Loucy (cell line): ENCODE measurements at regions not wholly inside any gene's neighbourhood (a gene's known extent, or its start where the extent isn't known, plus 50 kb on each side); places are given as distances from the start of the nearest gene placed in this dataset.

Experiments used
- CTCF ChIP-seq: fragments of 200-600 bp; sonication (generic); conservative IDR thresholded peaks from 2 replicates; pipeline ENCODE4 v1.5.1; 2014; ENCODE audit warnings: mild to moderate bottlenecking, antibody characterized with exemption, low read length
- EZH2phosphoT487 ChIP-seq: fragments of 200-600 bp; IDR thresholded peaks from 2 replicates; pipeline ENCODE4 v1.6.1; 2018; ENCODE audit warnings: antibody characterized with exemption, mild to moderate bottlenecking, moderate library complexity, borderline replicate concordance

GRCh38 chr12:125292700-125293099 is 227.5 kb downstream of the AACS start:
- TF ChIP-seq CTCF (no peak), EZH2phosphoT487 (no peak)
